Peyer's patch (tissue), 4 donors: ENCODE measurements at regions not wholly inside any gene's neighbourhood (a gene's known extent, or its start where the extent isn't known, plus 50 kb on each side); places are given as distances from the start of the nearest gene placed in this dataset.

Experiments
- CTCF ChIP-seq, 6 experiments: fragments of 450-650 bp in 4 of 6; fragments of 200-600 bp in 2 of 6; sonication (generic) in 1 of 6; IDR thresholded peaks; one replicate each; pipeline ENCODE4 v1.5.1; 2017 to 2019; ENCODE audit warnings: antibody characterized with exemption in 6 of 6, mild to moderate bottlenecking in 3 of 6, moderate library complexity in 1 of 6
- POLR2A ChIP-seq, 2 donors: fragments of 450-650 bp; IDR thresholded peaks; one replicate each; pipeline ENCODE4 v1.5.1; 2017; ENCODE audit warnings: antibody characterized with exemption in 2 of 2, mild to moderate bottlenecking in 2 of 2, moderate library complexity in 2 of 2

DNA sequence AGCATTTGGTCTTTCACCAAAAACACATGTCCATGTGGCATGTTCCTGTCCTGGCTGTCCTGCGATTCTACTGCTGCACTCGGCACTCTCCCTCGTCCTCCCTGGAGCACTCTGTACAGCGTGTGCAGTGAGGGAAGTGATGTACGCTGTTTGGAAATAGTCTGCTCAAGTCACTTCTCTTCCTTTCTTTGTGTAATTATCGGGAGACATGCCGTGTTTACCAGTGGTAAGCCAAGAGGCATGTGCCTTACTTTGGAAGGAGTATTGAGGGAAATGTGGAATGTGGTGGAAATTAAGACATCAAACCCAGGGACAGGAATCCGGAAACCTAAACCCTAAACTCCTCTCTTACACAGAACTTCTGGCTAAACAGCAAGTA is 268.5 kb upstream of the FOXQ1 start:
- TF ChIP-seq CTCF (IDR thresholded peaks at IDR 0.05) = no peak
- TF ChIP-seq POLR2A (IDR thresholded peaks at IDR 0.05) = no peak
